ENCODE measurements at regions not wholly inside any gene's neighbourhood (a gene's known extent, or its start where the extent isn't known, plus 50 kb on each side); places are given as distances from the start of the nearest gene placed in this dataset.
"Not testable (repeated sequence)": the region's sequence is repeated elsewhere in the genome, so short reads cannot be mapped to it uniquely, and the experiment has no call there.

DNA sequence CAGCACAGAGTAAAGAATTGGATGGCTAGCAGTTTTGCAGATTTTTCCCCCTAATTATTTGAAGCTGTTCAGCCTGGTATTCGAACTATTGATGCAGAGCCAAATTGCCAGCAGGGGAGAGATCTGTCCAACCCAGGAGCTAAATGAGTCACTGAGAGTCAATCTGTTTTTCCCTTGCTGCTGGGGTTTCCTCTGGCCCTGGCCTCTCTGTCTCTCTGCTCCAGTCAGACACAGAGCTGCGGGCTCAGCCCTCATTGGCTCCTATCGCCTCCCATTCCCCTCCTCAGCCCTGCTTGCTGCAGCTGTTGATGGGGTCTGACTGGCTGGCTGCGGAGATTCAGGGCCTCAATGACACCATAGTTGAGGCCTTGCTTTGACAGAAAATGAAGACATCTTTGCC, 284.9 kb upstream of the NOTCH2NLA start:
- not testable (repeated sequence) for DNase-seq (ENCODE audit: low read depth)

DNA sequence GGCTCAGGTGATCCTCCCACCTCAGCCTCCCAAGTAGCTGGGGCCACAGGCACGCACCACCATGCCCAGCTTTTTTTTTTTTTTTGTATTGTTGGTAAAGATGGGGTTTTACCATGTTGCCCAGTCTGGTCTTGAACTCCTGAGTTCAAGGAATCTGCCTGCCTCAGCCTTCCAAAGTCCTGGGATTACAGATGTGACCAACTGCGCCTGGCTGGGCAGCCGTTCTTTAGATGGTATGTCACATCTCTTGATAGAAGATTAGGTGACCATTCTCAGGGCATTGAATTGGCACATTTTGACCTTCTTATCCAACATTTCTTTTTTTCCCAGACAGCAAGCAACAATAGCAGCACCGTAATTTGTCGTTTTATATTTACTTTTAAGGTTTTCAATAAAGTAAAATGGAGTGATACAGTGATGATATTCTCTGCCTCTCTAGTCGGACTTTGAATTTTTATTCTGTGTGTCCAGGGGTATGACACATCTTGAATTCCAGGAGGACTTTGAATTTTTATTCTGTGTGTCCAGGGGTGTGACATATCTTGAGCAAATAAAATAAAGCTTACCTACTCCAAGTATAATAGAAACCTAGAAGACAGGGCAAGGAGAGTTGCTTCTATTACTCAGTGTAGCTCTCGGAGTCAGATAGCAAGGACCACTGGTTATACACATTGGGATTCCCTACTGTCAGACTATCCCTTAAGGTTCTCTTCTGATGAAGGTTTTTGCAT, 282.4 kb upstream of the NOTCH2NLA start:
- DNase-seq (ENCODE audit: low read depth): not testable (repeated sequence)

DNA sequence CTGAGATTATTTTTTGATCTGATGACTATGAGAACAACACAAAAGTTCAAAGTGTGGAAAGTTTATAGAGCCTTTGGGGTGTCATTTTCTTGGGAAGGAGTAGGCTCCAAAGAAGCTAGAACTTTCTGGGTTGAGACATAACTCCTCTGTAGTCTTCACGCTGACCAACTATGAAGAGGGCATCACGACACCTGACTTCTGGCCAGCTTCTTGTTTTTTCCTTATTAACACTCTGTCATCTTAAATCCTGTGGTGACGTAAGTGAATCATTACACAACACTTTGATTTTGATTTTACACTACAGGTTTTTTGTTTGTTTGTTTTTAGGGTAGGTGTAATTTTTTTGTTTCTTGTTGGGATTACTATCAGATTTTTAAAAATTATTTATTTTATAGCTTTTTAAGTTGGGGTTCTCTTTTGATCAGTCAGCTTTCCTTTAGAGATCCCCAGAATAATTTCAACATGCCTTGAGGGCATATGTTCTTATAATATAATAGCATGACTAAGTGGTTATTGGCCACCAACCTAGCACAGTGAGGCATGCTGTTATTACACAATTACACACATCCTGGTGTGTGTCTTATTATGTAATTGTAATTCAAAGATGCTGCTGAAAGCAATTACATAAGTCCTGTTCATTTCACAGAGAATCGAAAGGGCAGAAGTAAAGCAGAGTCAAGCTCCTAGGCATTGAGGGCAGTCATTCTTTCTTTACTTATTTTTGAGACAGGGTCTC, 281.6 kb upstream of the NOTCH2NLA start:
- DNase-seq (ENCODE audit: low read depth): not testable (repeated sequence)

DNA sequence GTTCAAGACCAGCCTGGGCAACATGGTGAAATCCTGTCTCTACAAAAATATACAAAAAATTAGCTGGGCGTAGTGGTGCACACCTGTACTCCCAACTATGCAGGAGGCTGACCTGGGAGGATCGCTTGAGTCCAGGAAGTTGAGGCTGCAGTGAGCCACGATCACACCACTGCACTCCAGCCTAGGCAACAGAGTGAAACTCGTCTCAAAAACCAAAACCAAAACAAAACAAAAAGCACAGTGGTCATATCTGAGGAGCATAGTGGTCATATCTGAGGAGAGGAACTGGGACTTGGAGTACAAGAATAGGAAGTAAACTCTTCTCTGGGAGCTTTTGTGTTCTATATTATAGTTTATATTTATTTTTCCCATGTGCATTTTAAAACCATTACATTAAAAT, 275.3 kb upstream of the NOTCH2NLA start:
- not testable (repeated sequence) for DNase-seq (ENCODE audit: low read depth)

DNA sequence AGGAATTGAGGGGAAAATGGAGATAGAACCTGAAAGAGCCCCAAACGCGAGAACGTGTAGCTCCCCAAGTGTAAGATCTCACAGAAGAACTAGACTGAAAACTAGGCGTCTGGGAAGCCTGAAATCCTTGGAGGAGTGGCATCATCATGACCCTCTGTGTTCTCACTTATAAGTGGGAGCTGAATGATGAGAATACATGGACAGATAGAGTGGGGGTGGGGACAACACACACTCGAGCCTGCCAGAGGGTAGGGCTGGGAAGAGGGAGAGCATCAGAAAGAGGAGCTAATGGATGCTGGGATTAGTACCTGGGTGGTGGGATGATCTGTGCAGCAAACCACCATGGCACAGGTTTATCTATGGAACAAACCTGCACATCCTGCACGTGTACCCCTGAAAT, 258.7 kb upstream of the NOTCH2NLA start:
- DNase-seq (ENCODE audit: low read depth): not testable (repeated sequence)

DNA sequence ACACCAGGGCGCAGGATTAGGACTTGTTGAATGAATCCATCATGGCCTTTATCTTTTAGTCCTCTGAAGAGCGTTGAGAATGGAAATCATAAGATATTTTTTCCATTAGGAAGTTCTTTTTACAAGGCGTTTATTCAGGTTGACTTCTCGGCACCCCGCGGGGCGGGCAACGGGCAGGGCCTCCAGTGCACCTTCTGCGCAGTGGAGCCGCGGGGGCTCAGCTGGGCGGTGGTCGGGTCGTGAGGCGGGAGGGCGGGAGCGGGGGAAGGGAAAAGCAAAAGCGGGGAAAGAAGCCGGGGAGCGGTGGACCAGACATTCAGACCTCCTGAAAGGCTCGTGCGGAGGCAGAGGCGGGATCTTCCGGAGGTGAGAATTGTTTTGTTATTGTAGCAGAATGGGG, 258.3 kb upstream of the NOTCH2NLA start:
- not testable (repeated sequence) for DNase-seq (ENCODE audit: low read depth)

DNA sequence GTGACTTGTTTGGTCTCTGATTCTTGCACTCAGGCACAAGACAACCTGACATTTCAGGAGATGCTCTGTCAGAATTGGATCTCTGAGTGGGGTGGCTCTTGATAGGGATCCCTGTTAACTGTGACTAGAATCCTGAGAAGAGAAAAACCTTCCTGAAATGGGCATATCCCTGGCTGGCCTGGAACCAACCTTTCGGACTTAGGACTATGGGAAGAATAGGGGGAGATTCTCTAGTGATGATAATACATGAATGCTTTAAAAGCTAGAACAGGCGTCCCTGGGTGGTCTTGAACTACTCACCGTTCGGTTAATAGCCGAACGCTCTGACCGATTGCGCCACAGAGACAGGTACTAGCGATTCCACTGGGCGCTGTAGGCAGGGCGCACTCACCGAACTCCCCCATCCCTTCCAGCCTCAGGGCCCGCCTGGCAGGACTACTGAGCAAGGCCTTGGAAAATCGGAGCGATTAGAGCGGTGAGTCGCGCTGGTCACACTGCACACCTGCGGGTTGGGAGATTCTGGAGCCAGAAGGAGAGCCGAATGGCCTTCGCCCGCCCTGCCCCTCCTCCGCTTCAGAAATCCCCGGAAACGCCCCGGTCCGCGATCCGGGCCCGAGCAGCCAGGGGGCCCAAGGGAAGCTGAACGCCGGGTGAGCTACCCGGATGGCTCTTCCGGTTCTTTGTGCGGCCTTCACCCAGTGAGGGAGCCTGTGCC, 257.6 kb upstream of the NOTCH2NLA start:
- DNase-seq (ENCODE audit: low read depth): peak; percentile 6

DNA sequence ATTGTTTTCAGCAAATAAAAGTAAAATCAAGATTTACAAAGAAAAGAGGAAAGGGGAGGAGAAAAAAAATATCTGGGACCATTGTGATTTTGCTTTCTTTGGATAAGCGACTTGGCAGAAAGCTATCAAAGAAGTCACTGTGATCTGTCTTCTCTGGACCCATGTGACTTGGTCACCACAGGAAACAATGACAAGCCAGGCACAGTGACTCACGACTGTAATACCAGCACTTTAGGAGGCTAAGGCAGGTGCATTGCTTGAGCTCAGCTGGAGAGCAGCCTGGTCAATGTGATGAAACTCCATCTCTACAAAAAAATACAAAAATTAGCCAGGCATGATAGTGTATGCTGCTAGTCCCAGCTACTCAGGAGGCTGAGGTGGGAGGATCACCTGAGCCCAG, 255.4 kb upstream of the NOTCH2NLA start:
- DNase-seq (ENCODE audit: low read depth): not testable (repeated sequence)

DNA sequence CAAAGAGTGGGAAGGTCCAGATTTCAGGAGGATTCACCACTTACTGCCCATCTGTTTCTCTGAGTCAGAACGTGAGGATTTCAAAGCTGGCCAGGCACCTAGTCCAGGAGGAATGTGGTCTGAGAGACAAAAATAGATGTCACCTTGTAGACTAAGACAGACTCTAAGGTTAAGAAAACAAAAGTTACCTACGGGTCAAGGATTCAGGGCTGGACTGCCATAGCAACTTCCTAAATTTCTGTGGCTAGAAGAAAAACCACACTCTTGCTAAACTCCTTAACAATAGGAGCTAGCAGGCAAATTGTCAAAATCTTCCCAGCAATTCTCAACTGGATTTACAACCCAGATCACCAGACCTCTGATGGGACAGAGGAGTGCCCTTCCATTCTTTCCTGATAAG, 250.4 kb upstream of the NOTCH2NLA start:
- peak; percentile 8 for DNase-seq (ENCODE audit: low read depth)

DNA sequence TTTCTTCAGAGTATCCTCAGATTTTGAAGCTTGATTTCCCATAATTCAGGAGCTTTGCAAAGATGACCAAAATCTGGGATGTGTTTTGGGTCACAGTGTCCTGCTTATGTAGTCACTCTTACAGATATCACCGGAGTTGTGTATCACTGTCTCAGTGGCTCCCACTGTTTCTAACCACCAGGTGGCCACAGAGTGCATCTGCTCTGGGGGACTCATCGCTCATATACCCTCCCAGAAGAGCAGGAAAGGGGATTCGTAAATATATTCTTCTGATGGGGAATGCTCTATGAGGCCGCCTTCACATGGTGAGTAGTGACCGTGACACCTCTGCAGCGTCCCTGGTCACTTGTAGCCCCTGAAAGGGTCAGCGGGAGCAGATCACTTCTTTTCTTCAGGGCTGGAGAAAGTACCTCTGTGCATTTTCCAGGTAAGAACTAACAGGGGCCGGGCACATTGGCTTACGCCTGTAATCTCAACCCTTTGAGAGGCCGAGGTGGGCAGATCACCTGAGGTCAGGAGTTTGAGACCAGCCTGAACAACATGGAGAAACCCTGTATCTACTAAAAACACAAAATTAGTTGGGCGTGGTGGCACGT, 249.4 kb upstream of the NOTCH2NLA start:
- DNase-seq (ENCODE audit: low read depth): peak; percentile 15

DNA sequence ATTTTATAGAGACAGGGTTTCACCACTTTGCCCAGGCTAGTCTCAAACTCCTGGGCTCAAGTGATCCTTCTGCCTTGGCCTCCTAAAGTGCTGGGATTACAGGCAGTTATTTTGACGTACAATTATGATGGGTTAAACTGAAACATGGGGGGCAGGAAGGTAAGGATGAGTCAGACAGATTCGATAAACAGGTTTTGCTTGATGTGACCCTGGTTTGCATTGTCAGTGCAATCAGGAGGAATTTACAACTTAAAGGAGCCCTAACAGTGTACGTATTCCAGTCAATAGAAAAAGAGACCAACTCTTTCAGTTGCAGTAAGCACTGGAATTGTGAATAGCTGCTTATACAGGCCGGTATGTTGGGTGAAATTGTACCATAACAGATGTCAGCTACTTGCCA, 246.3 kb upstream of the NOTCH2NLA start:
- not testable (repeated sequence) for DNase-seq (ENCODE audit: low read depth)

DNA sequence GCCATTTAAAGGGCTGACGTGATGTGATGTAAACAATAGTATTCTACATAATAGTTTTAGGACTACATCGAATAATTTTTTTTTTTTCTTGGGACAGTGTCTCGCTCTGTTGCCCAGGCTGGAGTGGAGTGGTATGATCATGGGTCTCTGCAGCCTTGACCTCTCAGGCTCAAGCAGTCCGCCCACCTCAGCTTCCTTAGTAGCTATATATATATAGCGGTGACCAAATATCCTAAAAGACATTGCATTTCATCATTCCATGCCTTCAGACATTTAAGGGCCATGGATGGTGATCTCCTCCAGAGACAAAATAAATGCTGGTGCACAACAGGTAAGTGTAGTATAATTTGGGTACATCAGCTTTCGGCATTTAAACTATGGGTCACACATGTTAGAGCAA, 245.4 kb upstream of the NOTCH2NLA start:
- not testable (repeated sequence) for DNase-seq (ENCODE audit: low read depth)

DNA sequence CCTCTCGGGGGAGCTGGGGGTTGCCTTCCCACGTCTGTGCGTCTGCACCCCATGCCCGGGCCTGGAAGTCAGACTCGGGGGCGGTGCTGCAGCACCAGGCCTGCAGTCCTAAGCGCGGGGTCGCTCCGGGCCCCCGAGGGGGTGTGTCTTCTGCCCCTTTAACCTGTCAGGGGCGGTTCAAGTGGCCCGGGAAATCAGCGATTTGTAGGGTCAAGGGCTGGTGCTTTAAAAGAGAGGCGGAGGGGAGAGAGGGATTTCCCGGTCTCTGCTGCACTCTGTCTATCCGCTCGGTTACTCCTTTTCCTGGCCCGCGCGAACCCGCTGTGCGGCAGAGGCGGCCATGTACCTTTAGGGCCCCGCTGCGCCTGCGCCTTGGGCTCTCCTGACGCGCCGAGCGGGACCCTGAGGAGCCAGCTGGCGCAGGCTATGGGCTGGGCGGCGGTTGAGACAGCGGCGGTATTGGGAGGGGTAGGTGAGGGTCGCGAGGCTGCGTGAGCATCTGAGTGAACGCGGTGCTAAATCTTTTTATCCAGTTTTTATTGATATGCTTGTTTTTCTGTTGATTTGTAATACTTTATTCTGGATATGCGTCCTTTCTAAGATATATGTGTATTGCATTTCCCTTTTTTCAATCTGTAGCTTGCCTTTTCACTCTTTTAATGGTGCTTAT, 243.5 kb upstream of the NOTCH2NLA start:
- peak; percentile 62 for DNase-seq (ENCODE audit: low read depth)

DNA sequence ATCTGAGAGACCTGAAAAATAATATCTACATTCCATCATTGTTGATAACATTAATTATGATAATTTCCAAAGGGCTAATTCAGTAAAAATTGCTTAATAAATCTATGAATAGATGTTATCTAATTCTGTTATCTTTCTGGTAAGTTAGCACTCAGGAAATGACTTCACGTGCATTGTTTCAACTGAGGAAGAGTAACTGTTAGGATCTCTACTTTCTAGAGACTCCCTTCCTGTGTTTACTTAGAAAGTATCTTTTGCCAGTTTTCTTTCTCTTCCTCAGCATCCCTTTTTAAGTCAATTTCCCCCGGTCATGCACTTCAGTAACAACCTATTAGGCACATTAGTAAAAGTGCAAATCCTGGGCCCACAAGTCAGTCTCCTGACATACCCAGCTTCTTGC, 231.1 kb upstream of the NOTCH2NLA start:
- not testable (repeated sequence) for DNase-seq (ENCODE audit: low read depth)

DNA sequence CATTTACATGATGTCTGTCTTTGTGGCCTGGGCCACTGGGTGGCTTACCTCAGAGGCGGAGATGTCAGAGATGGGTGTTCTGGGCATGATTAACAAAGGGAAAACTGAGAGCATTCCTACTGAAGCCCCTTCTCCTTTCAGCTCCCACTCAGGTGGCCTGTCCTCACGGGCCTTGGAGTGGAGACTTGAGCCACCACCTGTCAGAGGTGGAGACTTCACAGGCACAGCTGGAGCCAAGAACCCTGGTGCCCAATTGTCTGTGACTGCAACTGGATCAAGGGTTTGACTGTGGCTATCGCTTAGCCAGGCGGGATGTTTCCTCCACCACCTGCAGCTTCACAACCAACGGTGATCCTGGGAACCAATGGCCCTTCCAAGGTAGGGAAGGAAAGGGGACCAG, 230.5 kb upstream of the NOTCH2NLA start:
- not testable (repeated sequence) for DNase-seq (ENCODE audit: low read depth)

DNA sequence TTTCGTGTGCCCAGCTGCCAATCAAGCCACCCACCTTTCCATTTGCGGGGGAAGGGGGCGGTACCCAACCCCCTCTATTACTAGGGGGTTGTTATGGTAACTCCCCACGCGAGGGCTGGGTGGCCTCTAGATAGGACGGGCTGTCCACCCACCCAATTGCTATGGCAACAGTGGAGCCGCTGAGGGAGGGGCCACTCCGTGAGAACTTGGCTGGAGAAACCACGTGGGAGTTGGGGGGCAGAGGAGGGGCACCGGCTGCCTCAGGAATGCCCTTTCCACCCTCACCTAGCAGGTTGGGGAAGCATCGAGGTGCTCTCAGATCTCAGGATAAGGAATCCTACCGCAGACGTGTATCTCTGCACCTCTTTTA, 220.0 kb upstream of the NOTCH2NLA start:
- not testable (repeated sequence) for DNase-seq (ENCODE audit: low read depth)

DNA sequence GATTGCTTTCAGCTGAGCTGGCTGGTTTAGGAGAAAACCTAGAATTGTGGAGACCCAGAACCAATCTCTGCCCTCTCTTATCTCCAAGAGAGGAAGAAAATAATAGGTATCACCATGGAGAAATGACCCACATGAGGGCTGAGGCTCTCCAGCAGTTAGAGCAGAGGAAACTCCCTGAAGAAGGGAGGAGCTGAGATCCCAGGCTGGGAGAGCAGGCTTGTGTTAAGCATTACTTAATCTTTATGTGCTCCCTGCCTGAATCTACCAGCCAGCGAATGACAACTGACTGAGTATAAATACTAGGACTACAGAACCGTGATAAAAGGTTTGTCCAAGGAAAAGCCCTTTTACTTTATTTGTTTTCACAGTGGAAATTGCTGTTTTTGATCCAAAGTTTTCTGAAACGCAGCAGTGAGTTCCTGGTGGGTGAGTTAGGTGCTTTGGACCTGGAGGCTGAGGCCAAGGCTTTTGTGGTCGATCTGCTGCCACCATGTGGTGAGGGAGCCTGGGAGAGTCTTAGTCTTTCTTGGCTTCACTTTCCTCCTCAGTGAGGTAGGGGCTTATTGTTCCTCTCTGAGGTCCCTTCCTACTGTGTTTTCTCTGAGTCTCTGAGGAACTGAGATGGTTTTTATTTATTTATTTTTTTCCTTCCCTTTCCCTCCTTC, 219.5 kb upstream of the NOTCH2NLA start:
- not testable (repeated sequence) for DNase-seq (ENCODE audit: low read depth)

DNA sequence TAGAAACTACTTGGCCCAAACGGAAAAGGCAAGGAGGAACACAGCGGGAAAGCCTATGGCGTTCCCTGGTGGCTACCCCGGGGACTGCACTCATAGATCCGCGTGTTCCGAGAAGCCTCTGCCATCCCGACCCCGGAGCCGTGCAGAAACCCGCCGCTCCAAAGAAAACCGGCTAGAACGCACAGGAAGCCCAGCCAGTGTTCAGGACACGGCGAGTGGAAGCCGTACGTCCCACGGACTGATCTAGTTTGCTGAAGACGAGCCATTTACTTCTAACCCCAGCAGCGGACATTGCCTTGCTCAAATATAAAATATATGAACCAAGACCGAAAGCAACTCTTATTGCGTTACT, 215.0 kb upstream of the NOTCH2NLA start:
- peak; percentile 37 for DNase-seq (ENCODE audit: low read depth)

DNA sequence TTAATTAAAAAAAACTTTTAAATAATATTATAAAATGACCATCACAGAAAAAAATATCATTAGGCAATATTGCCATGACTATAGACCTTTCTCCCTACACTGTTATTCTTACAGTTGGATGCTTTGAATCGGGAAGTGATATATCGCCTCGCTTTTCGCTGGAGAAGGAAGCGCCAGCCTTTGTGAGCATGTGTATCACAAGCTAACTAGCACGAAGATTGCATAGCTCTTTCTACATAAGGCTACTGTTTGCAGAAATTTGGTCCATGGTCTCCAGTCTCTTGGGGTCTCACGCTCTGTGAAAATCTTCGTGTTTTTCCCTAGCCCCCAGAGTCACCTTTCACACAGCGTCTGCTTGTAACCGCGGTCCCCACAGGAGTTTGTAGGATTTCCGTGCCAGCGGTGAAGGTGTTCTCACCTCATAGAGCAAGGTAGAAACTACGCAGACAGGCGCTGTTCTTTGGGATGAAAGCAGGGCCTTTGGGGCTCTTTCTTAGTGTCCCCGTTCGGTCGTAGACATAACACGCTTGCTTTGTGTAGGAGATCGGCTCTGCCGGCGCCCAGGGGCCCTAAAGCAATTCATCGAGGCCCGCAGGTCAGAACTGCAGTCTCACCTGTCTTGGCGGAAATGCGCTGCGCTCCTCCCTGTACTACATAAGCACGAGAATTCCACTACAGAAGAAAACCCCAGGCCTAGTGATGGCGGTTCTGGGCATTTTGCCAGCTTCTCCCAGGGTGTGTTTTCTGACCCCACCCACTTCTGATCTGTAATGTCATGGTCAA, 214.5 kb upstream of the NOTCH2NLA start:
- not testable (repeated sequence) for DNase-seq (ENCODE audit: low read depth)

DNA sequence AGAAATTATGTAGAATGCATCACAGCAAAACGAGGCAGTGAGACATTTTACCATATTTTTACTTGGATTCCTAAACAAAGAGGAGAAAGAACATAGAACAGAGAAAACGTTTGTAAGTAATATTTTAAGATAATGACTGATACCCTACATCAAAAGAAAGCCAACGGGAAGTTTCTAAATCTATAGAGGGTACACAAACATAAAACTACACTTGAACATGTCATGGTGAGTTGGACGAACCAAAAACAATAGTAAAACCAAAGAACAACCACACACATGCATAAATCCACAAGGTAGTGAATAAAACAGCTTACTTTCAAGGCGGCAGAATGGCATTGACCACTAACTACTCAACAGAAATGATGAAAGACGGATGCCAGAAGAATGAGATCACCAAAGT, 209.7 kb upstream of the NOTCH2NLA start:
- not testable (repeated sequence) for DNase-seq (ENCODE audit: low read depth)
